LNCAP (cell line): ENCODE measurements at regions not wholly inside any gene's neighbourhood (a gene's known extent, or its start where the extent isn't known, plus 50 kb on each side); places are given as distances from the start of the nearest gene placed in this dataset.

Experiments used
- TF ChIP-seq, protein P1 (sequence below): fragments of 450-650 bp; IDR thresholded peaks from 2 replicates; pipeline ENCODE4 v1.5.1; 2017; ENCODE audit warnings: mild to moderate bottlenecking

DNA sequence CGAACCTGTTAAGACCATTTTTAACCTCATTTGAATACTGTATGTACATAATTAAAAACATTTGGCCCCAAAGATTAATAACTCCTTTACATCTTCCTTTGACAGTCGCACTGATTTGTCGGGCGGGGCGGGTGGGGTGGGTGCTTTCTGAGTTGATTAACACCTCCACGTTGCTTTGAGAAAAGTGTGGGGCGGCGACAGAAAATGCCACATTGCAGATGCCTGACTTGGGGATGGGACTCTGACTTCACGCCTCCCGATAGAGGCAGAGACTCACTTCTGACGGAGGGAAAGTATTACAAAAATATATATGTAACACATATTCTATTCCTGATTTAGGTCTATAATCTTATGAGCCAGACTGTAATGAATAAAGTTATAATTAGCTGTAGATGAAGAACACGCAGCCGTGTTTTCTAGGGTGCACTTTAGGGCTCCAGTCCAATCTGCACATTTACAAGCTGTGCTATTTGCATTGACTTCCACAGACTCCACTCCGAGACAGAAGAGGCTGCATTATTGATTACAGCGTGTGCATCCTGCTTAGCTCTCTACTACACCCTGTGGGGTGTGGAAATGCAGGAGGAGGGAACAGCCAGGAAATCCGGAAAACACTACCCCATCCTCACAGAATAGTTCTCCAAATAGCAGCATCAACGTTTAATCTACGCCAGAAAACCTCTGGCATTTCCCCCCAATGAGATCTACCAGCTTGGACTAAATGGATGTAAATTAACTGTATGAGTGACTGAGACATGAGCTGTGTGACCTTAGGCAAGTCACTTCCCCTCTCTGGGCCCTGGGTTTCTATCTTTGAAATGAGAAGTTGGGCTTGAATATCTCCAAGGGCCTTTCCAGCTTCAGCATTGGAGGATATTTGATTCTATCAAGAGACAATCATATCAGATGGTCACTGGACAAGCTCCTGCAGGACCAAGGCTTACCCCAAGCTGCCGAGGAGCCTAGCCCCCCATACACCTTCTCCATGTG, 308.0 kb downstream of the RRAGC start:
- TF ChIP-seq, protein P1, sequence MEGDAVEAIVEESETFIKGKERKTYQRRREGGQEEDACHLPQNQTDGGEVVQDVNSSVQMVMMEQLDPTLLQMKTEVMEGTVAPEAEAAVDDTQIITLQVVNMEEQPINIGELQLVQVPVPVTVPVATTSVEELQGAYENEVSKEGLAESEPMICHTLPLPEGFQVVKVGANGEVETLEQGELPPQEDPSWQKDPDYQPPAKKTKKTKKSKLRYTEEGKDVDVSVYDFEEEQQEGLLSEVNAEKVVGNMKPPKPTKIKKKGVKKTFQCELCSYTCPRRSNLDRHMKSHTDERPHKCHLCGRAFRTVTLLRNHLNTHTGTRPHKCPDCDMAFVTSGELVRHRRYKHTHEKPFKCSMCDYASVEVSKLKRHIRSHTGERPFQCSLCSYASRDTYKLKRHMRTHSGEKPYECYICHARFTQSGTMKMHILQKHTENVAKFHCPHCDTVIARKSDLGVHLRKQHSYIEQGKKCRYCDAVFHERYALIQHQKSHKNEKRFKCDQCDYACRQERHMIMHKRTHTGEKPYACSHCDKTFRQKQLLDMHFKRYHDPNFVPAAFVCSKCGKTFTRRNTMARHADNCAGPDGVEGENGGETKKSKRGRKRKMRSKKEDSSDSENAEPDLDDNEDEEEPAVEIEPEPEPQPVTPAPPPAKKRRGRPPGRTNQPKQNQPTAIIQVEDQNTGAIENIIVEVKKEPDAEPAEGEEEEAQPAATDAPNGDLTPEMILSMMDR: no peak

- TF ChIP-seq, protein P1: no peak
These were observed 310.4 kb downstream of the RRAGC start for GRCh38 chr1:38549191-38549590.

DNA sequence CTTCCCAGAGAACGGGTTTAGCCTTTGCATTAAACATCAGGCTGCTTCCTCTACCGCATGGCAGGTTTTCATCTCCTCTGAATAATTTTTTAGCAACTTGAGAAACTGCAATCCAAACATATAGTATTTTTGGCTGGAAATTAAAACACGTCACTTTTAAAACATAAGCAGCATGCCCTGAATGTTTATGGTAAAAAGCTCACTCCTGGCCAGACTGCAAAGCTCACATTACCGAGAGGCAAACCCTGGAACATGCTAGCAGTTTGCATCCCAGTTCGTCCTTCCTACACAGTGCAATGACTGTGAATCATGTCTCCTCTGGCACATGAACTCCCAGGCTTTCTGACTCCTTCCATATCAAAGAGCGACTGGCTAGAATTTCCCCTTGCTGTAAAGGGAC, 312.3 kb downstream of the RRAGC start:
- TF ChIP-seq, protein P1: no peak

DNA sequence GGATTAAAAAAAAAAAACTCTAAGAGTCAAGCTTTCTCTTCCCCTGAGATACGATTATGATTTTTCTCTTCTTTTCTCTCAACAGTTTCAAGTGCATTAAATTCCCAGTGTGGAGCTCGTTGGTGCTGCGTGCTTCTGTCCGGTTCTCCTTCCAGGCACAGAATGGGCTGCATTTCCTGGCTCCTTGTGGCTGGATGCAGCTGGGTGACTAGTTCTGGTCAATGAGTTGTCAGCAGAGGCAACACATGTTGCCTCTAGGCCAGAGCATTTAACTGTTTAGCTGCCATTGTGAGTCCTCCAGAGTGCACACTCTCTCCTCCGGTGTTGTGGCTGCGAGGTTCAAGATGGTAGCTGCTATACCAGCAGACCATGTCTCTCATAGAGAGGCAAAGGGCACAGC, 312.9 kb downstream of the RRAGC start:
- TF ChIP-seq, protein P1: no peak

DNA sequence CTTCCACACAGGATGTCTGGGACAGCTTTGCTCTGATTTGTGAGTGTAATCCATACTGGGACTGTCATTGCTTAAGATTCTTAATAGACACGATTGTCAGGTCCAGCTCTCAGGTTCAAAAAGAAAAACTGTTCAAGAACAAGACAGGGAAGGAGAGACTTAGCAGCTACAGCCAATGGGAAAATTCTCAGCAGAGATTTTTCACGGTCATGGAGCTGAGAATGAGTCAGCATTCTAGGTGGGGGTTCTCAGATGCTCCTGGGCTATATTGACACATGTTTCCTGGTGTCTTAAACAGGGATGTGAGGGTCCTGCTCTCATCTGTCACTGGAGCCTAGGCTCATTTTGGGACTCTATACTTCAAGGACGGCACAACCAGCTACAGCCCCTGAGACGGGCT, 318.3 kb downstream of the RRAGC start:
- TF ChIP-seq, protein P1: no peak

GRCh38 chr1:38539931-38540330, 319.6 kb downstream of the RRAGC start:
- TF ChIP-seq, protein P1: no peak

DNA sequence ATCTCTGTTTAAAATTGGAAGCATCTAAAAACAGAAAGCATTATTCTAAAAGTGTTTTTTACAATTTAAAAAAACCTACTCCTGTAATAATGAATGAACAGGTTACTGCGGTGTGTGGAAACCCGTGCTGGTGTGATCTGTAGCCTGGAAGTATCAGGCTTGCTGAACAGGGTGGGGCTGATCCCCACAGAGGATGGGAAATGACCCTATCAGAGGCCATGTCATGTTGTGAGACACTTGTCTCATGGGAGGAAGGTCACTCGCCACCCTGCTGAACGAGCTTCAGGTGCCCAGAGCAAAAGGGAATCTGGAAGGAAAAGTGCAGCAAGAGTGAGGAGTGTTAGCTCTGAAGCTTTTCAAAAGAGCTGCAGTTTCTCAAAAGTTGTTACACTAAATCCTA, 320.7 kb downstream of the RRAGC start:
- TF ChIP-seq, protein P1: no peak
